ENCODE measurements at regions not wholly inside any gene's neighbourhood (a gene's known extent, or its start where the extent isn't known, plus 50 kb on each side); places are given as distances from the start of the nearest gene placed in this dataset.

DNA sequence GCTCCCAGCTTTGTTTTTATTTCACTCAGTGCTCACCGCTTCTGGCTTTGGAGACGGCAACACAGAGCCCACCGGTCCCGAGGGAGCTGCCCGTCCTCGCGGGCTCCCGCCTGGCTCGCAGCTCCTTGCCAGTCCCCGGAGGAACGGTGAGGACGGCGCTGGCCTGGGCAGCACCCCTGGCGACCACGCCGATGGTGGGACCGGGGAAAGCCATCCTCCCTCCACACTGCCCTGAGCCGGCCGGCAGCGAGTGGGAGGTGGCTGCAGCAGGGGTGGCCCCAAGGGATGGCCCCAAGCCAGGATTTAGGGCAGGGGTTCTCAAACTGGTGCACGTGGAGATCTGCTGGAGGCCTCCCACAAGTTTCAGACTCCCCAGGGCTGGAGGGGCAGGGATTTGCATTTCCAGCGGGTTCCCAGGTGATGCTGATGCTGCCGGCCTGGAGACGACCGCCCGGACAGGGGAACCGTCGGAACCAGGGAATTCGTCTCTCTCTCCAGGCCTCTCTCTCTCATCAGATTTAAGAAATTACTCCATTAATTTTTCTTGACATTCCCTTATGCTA lies 293.2 kb upstream of the IRX4 start:
- H3K9me3 ChIP-seq (ENCODE audit: control insufficient read depth, insufficient read depth, low read length) = peaks cover 59% of the 10 kb centered on the region
- H3K27me3 ChIP-seq (ENCODE audit: control insufficient read depth, insufficient read depth, low read length) = no peaks in the 10 kb centered on the region
- CTCF ChIA-PET = no interaction called here
- TF ChIP-seq, protein P1, sequence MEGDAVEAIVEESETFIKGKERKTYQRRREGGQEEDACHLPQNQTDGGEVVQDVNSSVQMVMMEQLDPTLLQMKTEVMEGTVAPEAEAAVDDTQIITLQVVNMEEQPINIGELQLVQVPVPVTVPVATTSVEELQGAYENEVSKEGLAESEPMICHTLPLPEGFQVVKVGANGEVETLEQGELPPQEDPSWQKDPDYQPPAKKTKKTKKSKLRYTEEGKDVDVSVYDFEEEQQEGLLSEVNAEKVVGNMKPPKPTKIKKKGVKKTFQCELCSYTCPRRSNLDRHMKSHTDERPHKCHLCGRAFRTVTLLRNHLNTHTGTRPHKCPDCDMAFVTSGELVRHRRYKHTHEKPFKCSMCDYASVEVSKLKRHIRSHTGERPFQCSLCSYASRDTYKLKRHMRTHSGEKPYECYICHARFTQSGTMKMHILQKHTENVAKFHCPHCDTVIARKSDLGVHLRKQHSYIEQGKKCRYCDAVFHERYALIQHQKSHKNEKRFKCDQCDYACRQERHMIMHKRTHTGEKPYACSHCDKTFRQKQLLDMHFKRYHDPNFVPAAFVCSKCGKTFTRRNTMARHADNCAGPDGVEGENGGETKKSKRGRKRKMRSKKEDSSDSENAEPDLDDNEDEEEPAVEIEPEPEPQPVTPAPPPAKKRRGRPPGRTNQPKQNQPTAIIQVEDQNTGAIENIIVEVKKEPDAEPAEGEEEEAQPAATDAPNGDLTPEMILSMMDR (IDR thresholded peaks at IDR 0.05; ENCODE audit: low read depth, low read length) = no peak
- H3K4me3 ChIP-seq (ENCODE audit: low read depth, low read length) = no peak overlapping the region
- DNase-seq (ENCODE audit: low read depth, low spot score) = no peak
- H3K27ac ChIP-seq (ENCODE audit: low read depth, low read length) = no peak overlapping the region
- POLR2A ChIA-PET = no interaction called here

DNA sequence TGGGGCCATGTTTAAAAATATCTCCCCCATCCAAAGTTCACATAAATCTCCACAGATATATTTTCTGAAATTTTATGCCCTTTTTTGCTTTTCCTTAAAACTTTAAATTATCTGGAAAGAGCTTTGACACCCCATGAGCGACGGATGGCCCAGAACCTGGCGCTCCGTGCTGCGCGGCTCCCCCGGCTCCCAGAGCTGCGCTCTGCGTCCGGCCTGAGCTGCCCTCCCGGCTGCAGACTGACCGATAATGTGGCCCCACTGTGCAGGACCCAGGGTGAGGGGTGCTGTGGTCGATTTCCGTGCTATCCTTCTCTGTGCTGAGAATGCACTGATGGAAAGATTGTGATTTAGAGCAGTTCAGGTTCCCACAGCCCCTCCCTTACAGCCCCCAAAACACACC lies 292.3 kb upstream of the IRX4 start:
- POLR2A ChIA-PET = no interaction called here
- DNase-seq (ENCODE audit: low read depth, low spot score) = no peak
- peaks cover 56% of the 10 kb centered on the region for H3K9me3 ChIP-seq (ENCODE audit: control insufficient read depth, insufficient read depth, low read length)
- no peaks in the 10 kb centered on the region for H3K27me3 ChIP-seq (ENCODE audit: control insufficient read depth, insufficient read depth, low read length)
- no peak overlapping the region for H3K27ac ChIP-seq (ENCODE audit: low read depth, low read length)
- no peak overlapping the region for H3K4me3 ChIP-seq (ENCODE audit: low read depth, low read length)
- CTCF ChIA-PET = no interaction called here
- TF ChIP-seq, protein P1 (IDR thresholded peaks at IDR 0.05; ENCODE audit: low read depth, low read length) = no peak

DNA sequence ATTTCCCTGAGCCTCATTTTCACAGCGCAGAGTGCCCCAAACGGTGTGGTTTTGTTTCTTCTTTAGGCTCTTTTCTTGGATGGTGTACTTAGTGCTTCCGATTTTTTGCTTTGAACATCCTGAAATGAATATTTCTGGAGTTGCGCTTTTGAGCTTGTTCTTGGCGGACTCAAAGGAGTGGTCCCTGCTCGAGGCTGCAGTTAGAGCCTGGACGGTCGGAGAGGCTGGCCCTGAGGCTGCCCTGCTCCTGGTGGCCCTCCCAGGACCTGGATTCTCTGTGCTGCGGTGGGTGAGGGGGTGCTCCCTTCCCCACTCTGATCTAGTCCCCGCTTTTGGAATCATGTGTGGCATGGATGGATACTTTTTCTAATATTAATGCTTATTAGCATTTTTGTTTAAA lies 291.8 kb upstream of the IRX4 start:
- H3K27ac ChIP-seq (ENCODE audit: low read depth, low read length) = no peak overlapping the region
- TF ChIP-seq, protein P1 (IDR thresholded peaks at IDR 0.05; ENCODE audit: low read depth, low read length) = no peak
- no peak for DNase-seq (ENCODE audit: low read depth, low spot score)
- POLR2A ChIA-PET = no interaction called here
- H3K27me3 ChIP-seq (ENCODE audit: control insufficient read depth, insufficient read depth, low read length) = no peaks in the 10 kb centered on the region
- H3K4me3 ChIP-seq (ENCODE audit: low read depth, low read length) = no peak overlapping the region
- CTCF ChIA-PET = no interaction called here
- H3K9me3 ChIP-seq (ENCODE audit: control insufficient read depth, insufficient read depth, low read length) = peaks cover 56% of the 10 kb centered on the region

DNA sequence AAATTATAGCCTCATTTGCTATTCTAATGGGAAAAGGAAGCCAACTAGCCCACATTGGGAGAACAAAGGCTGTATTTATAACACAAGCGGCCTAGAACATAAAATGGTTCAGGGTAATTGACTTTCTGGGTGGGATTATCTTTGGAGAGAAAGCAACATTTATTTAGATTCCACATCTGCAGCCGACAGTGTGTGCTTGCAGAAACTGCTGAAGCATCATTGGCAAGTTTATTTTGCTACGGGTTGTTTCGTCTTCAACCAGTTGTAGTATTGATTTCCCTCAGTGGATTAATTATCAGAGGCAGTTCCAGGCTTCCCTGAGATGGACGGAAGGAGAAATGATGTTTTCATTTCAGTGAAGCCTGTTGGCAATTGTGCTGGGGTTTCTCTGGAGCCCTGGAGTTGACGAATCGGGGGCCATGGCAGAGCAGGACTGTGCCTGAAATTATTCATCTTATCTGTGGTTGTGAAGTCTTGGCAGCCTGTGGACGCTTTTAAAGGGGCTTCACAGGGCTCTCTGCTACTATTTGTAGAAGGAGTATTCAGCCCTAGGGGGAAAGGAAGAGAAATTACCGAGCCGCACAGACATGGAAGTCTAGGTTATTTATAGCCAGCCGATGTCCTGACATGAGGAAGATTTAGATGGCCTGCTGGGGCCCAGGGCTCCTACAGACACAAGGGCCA lies 290.6 kb upstream of the IRX4 start:
- CTCF ChIA-PET = no interaction called here
- TF ChIP-seq, protein P1 (IDR thresholded peaks at IDR 0.05; ENCODE audit: low read depth, low read length) = no peak
- H3K27me3 ChIP-seq (ENCODE audit: control insufficient read depth, insufficient read depth, low read length) = no peaks in the 10 kb centered on the region
- no peak overlapping the region for H3K4me3 ChIP-seq (ENCODE audit: low read depth, low read length)
- POLR2A ChIA-PET = no interaction called here
- no peak overlapping the region for H3K27ac ChIP-seq (ENCODE audit: low read depth, low read length)
- no peak for DNase-seq (ENCODE audit: low read depth, low spot score)
- peaks cover 56% of the 10 kb centered on the region for H3K9me3 ChIP-seq (ENCODE audit: control insufficient read depth, insufficient read depth, low read length)

DNA sequence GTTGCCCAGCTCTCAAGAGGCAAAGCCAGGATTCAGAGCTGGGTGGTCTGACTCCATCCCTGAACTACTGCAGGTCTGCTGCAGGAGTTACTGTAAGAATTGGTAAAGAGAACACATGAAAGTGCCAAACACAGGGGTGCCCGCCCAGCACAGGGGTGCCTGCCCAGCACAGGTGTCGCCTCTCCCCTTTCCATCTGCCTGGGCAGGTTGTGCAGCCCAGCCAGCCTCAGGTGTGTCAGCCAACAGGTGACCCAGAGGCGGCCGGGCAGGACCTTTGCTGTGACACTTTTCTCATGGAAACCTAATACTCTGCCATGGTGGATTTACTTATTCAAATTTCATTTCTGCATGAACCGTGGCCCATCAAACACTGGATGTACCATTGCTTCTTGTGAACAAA lies 289.7 kb upstream of the IRX4 start:
- Histone ChIP-seq H3K27me3 (ENCODE audit: control insufficient read depth, insufficient read depth, low read length) (peaks cover 2% of the 10 kb centered on the region), H3K4me3 (ENCODE audit: low read depth, low read length) (no peak overlapping the region), H3K27ac (ENCODE audit: low read depth, low read length) (no peak overlapping the region), H3K9me3 (ENCODE audit: control insufficient read depth, insufficient read depth, low read length) (peaks cover 53% of the 10 kb centered on the region)
- POLR2A ChIA-PET = no interaction called here
- TF ChIP-seq, protein P1 (IDR thresholded peaks at IDR 0.05; ENCODE audit: low read depth, low read length) = no peak
- no peak for DNase-seq (ENCODE audit: low read depth, low spot score)
- CTCF ChIA-PET = no interaction called here
